IMR-90 (cell line): ENCODE measurements at regions not wholly inside any gene's neighbourhood (a gene's known extent, or its start where the extent isn't known, plus 50 kb on each side); places are given as distances from the start of the nearest gene placed in this dataset.

ENCODE experiments used
- ATAC-seq: fragments of 200-7000 bp; cut with Tn5 transposase; 2 replicates; pipeline ENCODE4 v1.9.1; 2020; ENCODE audit warnings: low read depth, mild to moderate bottlenecking, moderate library complexity
- BruUV-seq: library from RNA; stranded (reverse); fragments of 400-500 nt; replicated peaks from 2 replicates; lab custom pipeline; 2021; lab: Mats Ljungman, UMichigan
- CTCF ChIA-PET: fragments of 300-600 bp; formaldehyde crosslinking; extraction: SDS; loops from one replicate; lab custom pipeline; 2021; ENCODE audit warnings: antibody characterized with exemption; lab: Yijun Ruan, JAX
- POLR2A ChIA-PET: fragments of 300-600 bp; sonication (Branson Sonifier 250); formaldehyde crosslinking; loops from one replicate; lab custom pipeline; 2022; ENCODE audit warnings: antibody characterized with exemption; ENCODE audit not compliant: unreplicated experiment; lab: Charles Lee
- DNase-seq: peaks from one replicate; pipeline ENCODE4 v3.0.0; 2013
- H2AFZ ChIP-seq: replicated peaks from 2 replicates; pipeline ENCODE3; 2013; ENCODE audit warnings: low read length, mild to moderate bottlenecking; ENCODE audit not compliant: poor library complexity
- H2AK5ac ChIP-seq: 2 replicates; pipeline ENCODE4 v1.6.1; 2013; ENCODE audit warnings: low read depth, low read length, inconsistent platforms
- H2AK9ac ChIP-seq: replicated peaks from 2 replicates; pipeline ENCODE3; 2013; ENCODE audit warnings: mild to moderate bottlenecking, low read depth, low read length, moderate library complexity; ENCODE audit not compliant: poor library complexity
- H2BK120ac ChIP-seq: 2 replicates; pipeline ENCODE4 v1.6.1; 2013; ENCODE audit warnings: low read depth, low read length, inconsistent platforms
- H2BK15ac ChIP-seq: 3 replicates; pipeline ENCODE4 v1.6.1; 2013; ENCODE audit warnings: low read depth, low read length, inconsistent platforms
- H2BK20ac ChIP-seq: 2 replicates; pipeline ENCODE4 v1.6.1; 2013; ENCODE audit warnings: low read depth, mild to moderate bottlenecking, inconsistent platforms, low read length, moderate library complexity
- H2BK5ac ChIP-seq: 2 replicates; pipeline ENCODE4 v1.6.1; 2013; ENCODE audit warnings: mild to moderate bottlenecking, low read depth, low read length, inconsistent platforms; ENCODE audit not compliant: poor library complexity, severe bottlenecking
- H3K14ac ChIP-seq: replicated peaks from 2 replicates; pipeline ENCODE4 v1.6.1; 2013; ENCODE audit warnings: low read depth, low read length, inconsistent platforms
- H3K18ac ChIP-seq: 2 replicates; pipeline ENCODE4 v1.6.1; 2013; ENCODE audit warnings: low read depth, low read length, control low read depth
- H3K23ac ChIP-seq: 2 replicates; pipeline ENCODE4 v1.6.1; 2013; ENCODE audit warnings: low read depth, low read length, inconsistent platforms
- H3K27ac ChIP-seq: 2 replicates; pipeline ENCODE4 v1.5.1; 2013; ENCODE audit warnings: mild to moderate bottlenecking, control low read depth, low read length; ENCODE audit not compliant: insufficient read depth
- H3K27me3 ChIP-seq: 2 replicates; pipeline ENCODE4 v1.6.1; 2013; ENCODE audit warnings: low read length; ENCODE audit not compliant: control insufficient read depth, insufficient read depth
- H3K36me3 ChIP-seq: 2 replicates; pipeline ENCODE4 v1.6.1; 2013; ENCODE audit warnings: low read length, mixed read lengths; ENCODE audit not compliant: control insufficient read depth, insufficient read depth
- H3K4ac ChIP-seq: 2 replicates; pipeline ENCODE4 v1.6.1; 2013; ENCODE audit warnings: low read depth, low read length, inconsistent platforms
- H3K4me1 ChIP-seq: 2 replicates; pipeline ENCODE4 v1.6.1; 2013; ENCODE audit warnings: low read length, mixed read lengths; ENCODE audit not compliant: control insufficient read depth, insufficient read depth
- H3K4me2 ChIP-seq: 2 replicates; pipeline ENCODE4 v1.6.1; 2013; ENCODE audit warnings: low read depth, mild to moderate bottlenecking, control low read depth, low read length, moderate library complexity
- H3K4me3 ChIP-seq: 2 replicates; pipeline ENCODE4 v1.5.1; 2013; ENCODE audit warnings: low read depth, mild to moderate bottlenecking, control low read depth, low read length, moderate library complexity; ENCODE audit not compliant: insufficient read depth
- H3K56ac ChIP-seq: 2 replicates; pipeline ENCODE4 v1.6.1; 2013; ENCODE audit warnings: low read length, inconsistent platforms; ENCODE audit not compliant: insufficient read depth; ENCODE audit errors: extremely low read depth
- H3K79me1 ChIP-seq, 2 experiments: 2 replicates each; pipeline ENCODE4 v1.6.1; 2013; ENCODE audit warnings: low read length in 2 of 2, inconsistent platforms in 1 of 2, low read depth in 1 of 2
- H3K9ac ChIP-seq: 2 replicates; pipeline ENCODE4 v1.6.1; 2013; ENCODE audit warnings: low read depth, low read length, control low read depth
- H3K9me1 ChIP-seq: 2 replicates; pipeline ENCODE4 v1.6.1; 2013; ENCODE audit warnings: low read length, inconsistent platforms; ENCODE audit not compliant: insufficient read depth
- H3K9me3 ChIP-seq: 2 replicates; pipeline ENCODE4 v1.6.1; 2013; ENCODE audit warnings: low read length; ENCODE audit not compliant: control insufficient read depth, insufficient read depth
- H4K20me1 ChIP-seq: 2 replicates; pipeline ENCODE4 v1.6.1; 2013; ENCODE audit warnings: low read length, inconsistent platforms; ENCODE audit not compliant: insufficient read depth
- H4K5ac ChIP-seq: 2 replicates; pipeline ENCODE4 v1.6.1; 2013; ENCODE audit warnings: mild to moderate bottlenecking, low read depth, low read length, control low read depth
- H4K8ac ChIP-seq, 2 experiments: 2 replicates each; pipeline ENCODE4 v1.6.1; 2013; ENCODE audit warnings: low read depth in 2 of 2, low read length in 2 of 2, control low read depth in 1 of 2, inconsistent platforms in 1 of 2
- H4K91ac ChIP-seq: 2 replicates; pipeline ENCODE4 v1.6.1; 2013; ENCODE audit warnings: low read depth, low read length, inconsistent platforms; ENCODE audit not compliant: insufficient read depth
- BHLHE40 ChIP-seq: fragments of 150-350 bp; IDR thresholded peaks from 2 replicates; pipeline ENCODE4 v1.6.1; 2016; ENCODE audit warnings: mild to moderate bottlenecking, low read depth, low read length
- CEBPB ChIP-seq: IDR thresholded peaks from 2 replicates; pipeline ENCODE4 v1.6.1; 2012; ENCODE audit warnings: low read depth, low read length, improper control_type of control experiment
- CHD1 ChIP-seq: IDR thresholded peaks from 2 replicates; pipeline ENCODE4 v1.6.1; 2012; ENCODE audit warnings: low read depth, low read length, improper control_type of control experiment
- FOS ChIP-seq: fragments of 150-350 bp; IDR thresholded peaks from 2 replicates; pipeline ENCODE4 v1.6.1; 2016; ENCODE audit warnings: low read depth, low read length
- MAFK ChIP-seq: IDR thresholded peaks from 2 replicates; pipeline ENCODE4 v1.6.1; 2012; ENCODE audit warnings: low read depth, low read length, improper control_type of control experiment
- MXI1 ChIP-seq: IDR thresholded peaks from 2 replicates; pipeline ENCODE4 v1.6.1; 2012; ENCODE audit warnings: low read depth, mild to moderate bottlenecking, low read length, moderate library complexity, borderline replicate concordance
- NFE2L2 ChIP-seq: fragments of 150-350 bp; IDR thresholded peaks from 2 replicates; pipeline ENCODE4 v1.6.1; 2016; ENCODE audit warnings: low read depth, mild to moderate bottlenecking, low read length
- RAD21 ChIP-seq: IDR thresholded peaks from 2 replicates; pipeline ENCODE4 v1.6.1; 2012; ENCODE audit warnings: low read length, improper control_type of control experiment
- SMC3 ChIP-seq: fragments of 150-350 bp; IDR thresholded peaks from 2 replicates; pipeline ENCODE4 v1.6.1; 2016; ENCODE audit warnings: low read depth, mild to moderate bottlenecking, antibody characterized with exemption, low read length, moderate library complexity
- WGBS, 2 experiments: methylation state at CpG; one replicate each; pipeline versions ENCODE4 v1.1.5 to v1.1.7; 2013; ENCODE audit warnings: missing lambda C conversion rate in 2 of 2; ENCODE audit not compliant: insufficient read length in 1 of 2; ENCODE audit errors: extremely low coverage in 2 of 2; 5-methylcytosine and 5-hydroxymethylcytosine counted together
- dilution Hi-C: fragments of 300-500 bp; cut with HindIII; formaldehyde crosslinking; loops from one replicate; pipeline ENCODE4 v1.14.3; 2018; ENCODE audit warnings: low sequenced_read_pairs; ENCODE audit not compliant: unreplicated experiment
- in situ Hi-C: fragments of 300-500 bp; cut with MboI; formaldehyde crosslinking; loops from 3 replicates; pipeline ENCODE4 v1.14.3; 2019; ENCODE audit warnings: low sequenced_read_pairs, inconsistent platforms, mixed read lengths
- intact Hi-C: fragments of 100-400 bp; cut with micrococcal nuclease; formaldehyde crosslinking; loops from 2 replicates; pipeline ENCODE4 v1.10.0; 2022
- TF ChIP-seq, protein P1 (sequence below): conservative IDR thresholded peaks from 2 replicates; pipeline ENCODE4 v1.5.1; 2012; ENCODE audit warnings: mild to moderate bottlenecking, low read depth, low read length, improper control_type of control experiment
- TF ChIP-seq, protein P2 (sequence below): fragments of 150-350 bp; IDR thresholded peaks from 2 replicates; pipeline ENCODE4 v1.6.1; 2017; ENCODE audit warnings: mild to moderate bottlenecking, antibody characterized with exemption, low read length, low read depth

DNA sequence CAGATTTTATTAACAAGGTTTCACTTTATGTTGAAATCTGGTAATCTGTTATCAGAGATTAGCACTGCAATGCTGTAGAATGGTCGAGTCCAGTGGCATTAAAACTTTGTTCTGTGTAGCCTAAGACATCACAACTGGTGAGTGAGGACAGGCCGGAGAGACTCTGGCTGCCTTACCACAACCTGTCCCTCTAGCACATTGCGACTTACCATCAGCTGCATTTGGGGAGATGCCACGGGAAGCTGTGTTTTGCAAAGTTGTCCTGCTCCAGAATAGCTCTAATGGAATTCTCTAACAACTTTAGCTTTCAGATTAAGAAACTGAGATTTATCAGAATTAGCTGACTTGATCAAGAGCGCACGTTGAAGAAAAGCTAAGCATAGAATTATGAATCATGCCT, 493.3 kb downstream of the MAFB start:
- Histone ChIP-seq H2BK20ac (no peak overlapping the region), H4K8ac (no peak overlapping the region), H2BK120ac (no peak overlapping the region), H2AK5ac (no peak overlapping the region), H3K23ac (no peak overlapping the region), H3K79me1 (no peaks in the 10 kb centered on the region), H3K9me1 (no peaks in the 10 kb centered on the region), H3K9me3 (no peaks in the 10 kb centered on the region), H3K9ac (no peak overlapping the region), H3K14ac (no peak overlapping the region), H2AFZ (no peak overlapping the region), H3K27ac (no peak overlapping the region), H3K4ac (no peak overlapping the region), H3K4me1 (no peaks in the 10 kb centered on the region), H3K56ac (no peak overlapping the region), H3K36me3 (no peaks in the 10 kb centered on the region), H2BK15ac (no peak overlapping the region), H3K4me3 (no peak overlapping the region), H3K27me3 (no peaks in the 10 kb centered on the region), H2AK9ac (no peak overlapping the region), H3K18ac (no peak overlapping the region), H4K5ac (no peak overlapping the region), H2BK5ac (no peak overlapping the region), H4K91ac (no peak overlapping the region), H4K20me1 (no peaks in the 10 kb centered on the region), H3K4me2 (no peak overlapping the region)
- no CpG with 5 or more reads among the region's 6 CpGs for WGBS, 2 experiments
- in situ Hi-C loops (no loop called here), dilution Hi-C loops (no loop called here), intact Hi-C loops (no loop called here)
- no peak for TF ChIP-seq CEBPB
- no peak for TF ChIP-seq FOS
- no peak for TF ChIP-seq NFE2L2
- no peak for TF ChIP-seq MAFK
- TF ChIP-seq, protein P1, sequence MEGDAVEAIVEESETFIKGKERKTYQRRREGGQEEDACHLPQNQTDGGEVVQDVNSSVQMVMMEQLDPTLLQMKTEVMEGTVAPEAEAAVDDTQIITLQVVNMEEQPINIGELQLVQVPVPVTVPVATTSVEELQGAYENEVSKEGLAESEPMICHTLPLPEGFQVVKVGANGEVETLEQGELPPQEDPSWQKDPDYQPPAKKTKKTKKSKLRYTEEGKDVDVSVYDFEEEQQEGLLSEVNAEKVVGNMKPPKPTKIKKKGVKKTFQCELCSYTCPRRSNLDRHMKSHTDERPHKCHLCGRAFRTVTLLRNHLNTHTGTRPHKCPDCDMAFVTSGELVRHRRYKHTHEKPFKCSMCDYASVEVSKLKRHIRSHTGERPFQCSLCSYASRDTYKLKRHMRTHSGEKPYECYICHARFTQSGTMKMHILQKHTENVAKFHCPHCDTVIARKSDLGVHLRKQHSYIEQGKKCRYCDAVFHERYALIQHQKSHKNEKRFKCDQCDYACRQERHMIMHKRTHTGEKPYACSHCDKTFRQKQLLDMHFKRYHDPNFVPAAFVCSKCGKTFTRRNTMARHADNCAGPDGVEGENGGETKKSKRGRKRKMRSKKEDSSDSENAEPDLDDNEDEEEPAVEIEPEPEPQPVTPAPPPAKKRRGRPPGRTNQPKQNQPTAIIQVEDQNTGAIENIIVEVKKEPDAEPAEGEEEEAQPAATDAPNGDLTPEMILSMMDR = no peak
- no peak for TF ChIP-seq CHD1
- no peak for TF ChIP-seq RAD21
- TF ChIP-seq, protein P2, sequence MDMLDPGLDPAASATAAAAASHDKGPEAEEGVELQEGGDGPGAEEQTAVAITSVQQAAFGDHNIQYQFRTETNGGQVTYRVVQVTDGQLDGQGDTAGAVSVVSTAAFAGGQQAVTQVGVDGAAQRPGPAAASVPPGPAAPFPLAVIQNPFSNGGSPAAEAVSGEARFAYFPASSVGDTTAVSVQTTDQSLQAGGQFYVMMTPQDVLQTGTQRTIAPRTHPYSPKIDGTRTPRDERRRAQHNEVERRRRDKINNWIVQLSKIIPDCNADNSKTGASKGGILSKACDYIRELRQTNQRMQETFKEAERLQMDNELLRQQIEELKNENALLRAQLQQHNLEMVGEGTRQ = no peak
- TF ChIP-seq BHLHE40 = no peak
- no peak for TF ChIP-seq SMC3
- no peak for TF ChIP-seq MXI1
- ATAC-seq = no peak
- DNase-seq = no peak
- CTCF ChIA-PET = no interaction called here
- no TSS peak for BruUV-seq
- POLR2A ChIA-PET = no interaction called here
